NCI-H345 (cell line): ENCODE measurements at regions not wholly inside any gene's neighbourhood (a gene's known extent, or its start where the extent isn't known, plus 50 kb on each side); places are given as distances from the start of the nearest gene placed in this dataset.
"Not testable (repeated sequence)": the region's sequence is repeated elsewhere in the genome, so short reads cannot be mapped to it uniquely, and the experiment has no call there.

ENCODE experiments used
- DNase-seq: peaks from one replicate; lab custom pipeline; 2025; lab: John Stamatoyannopoulos, UW

- DNase-seq, result not testable (repeated sequence)
Observed at GRCh38 chr7:113593455-113593854, 325.4 kb downstream of the PPP1R3A start.

- DNase-seq, result not testable (repeated sequence)
Observed at GRCh38 chr7:113592924-113593323, 325.9 kb downstream of the PPP1R3A start.

GRCh38 chr7:113582471-113582870, 336.3 kb downstream of the PPP1R3A start:
- DNase-seq, result no peak

- not testable (repeated sequence) for DNase-seq
Observed at GRCh38 chr7:113563257-113563656, 355.6 kb downstream of the PPP1R3A start.

GRCh38 chr7:113562801-113563200, 356.0 kb downstream of the PPP1R3A start:
- no peak for DNase-seq

GRCh38 chr7:113562242-113562641, 356.6 kb downstream of the PPP1R3A start:
- no peak for DNase-seq

- DNase-seq, result no peak
Observed at GRCh38 chr7:113561446-113561845, 357.4 kb downstream of the PPP1R3A start.

- no peak for DNase-seq
Observed at GRCh38 chr7:113550966-113551365, 367.8 kb downstream of the PPP1R3A start.

GRCh38 chr7:113548561-113548960, 370.2 kb downstream of the PPP1R3A start:
- DNase-seq, result no peak

- no peak for DNase-seq
Observed at GRCh38 chr7:113548137-113548536, 370.7 kb downstream of the PPP1R3A start.

- no peak for DNase-seq
Observed at GRCh38 chr7:113521468-113521867, 397.3 kb downstream of the PPP1R3A start.

- DNase-seq, result no peak
Observed at GRCh38 chr7:113519472-113519871, 399.3 kb downstream of the PPP1R3A start.

GRCh38 chr7:113504691-113505090, 386.3 kb upstream of the SMIM30 start:
- DNase-seq, result no peak

GRCh38 chr7:113504142-113504541, 385.8 kb upstream of the SMIM30 start:
- DNase-seq, result no peak

- DNase-seq, result not testable (repeated sequence)
Observed at GRCh38 chr7:113496586-113496985, 378.2 kb upstream of the SMIM30 start.

- DNase-seq, result not testable (repeated sequence)
Observed at GRCh38 chr7:113494797-113495566, 376.6 kb upstream of the SMIM30 start.

GRCh38 chr7:113491305-113491704, 373.0 kb upstream of the SMIM30 start:
- DNase-seq, result no peak

- no peak for DNase-seq
Observed at GRCh38 chr7:113487925-113488731, 369.8 kb upstream of the SMIM30 start.

- no peak for DNase-seq
Observed at GRCh38 chr7:113486548-113486947, 368.2 kb upstream of the SMIM30 start.

GRCh38 chr7:113483657-113484056, 365.3 kb upstream of the SMIM30 start:
- DNase-seq, result no peak

- DNase-seq, result no peak
Observed at GRCh38 chr7:113480537-113480936, 362.2 kb upstream of the SMIM30 start.

- no peak for DNase-seq
Observed at GRCh38 chr7:113464096-113464855, 345.9 kb upstream of the SMIM30 start.
